Right ventricle myocardium inferior (tissue), 1 donor: ENCODE measurements at regions not wholly inside any gene's neighbourhood (a gene's known extent, or its start where the extent isn't known, plus 50 kb on each side); places are given as distances from the start of the nearest gene placed in this dataset.

ENCODE experiments used
- ATAC-seq: fragments of 200-7000 bp; cut with Tn5 transposase; one replicate; pipeline ENCODE4 v1.9.1; 2020; ENCODE audit warnings: mild to moderate bottlenecking, moderate library complexity
- DNase-seq: peaks from one replicate; pipeline ENCODE4 v3.0.0; 2021; ENCODE audit errors: missing footprints
- intact Hi-C: fragments of 100-400 bp; cut with DNase I; formaldehyde crosslinking; loops from one replicate; pipeline ENCODE4 v1.11.0; 2022
- donor health status: DM: no; HTN: yes; CAD: no; lungs with severe emphysema.

DNA sequence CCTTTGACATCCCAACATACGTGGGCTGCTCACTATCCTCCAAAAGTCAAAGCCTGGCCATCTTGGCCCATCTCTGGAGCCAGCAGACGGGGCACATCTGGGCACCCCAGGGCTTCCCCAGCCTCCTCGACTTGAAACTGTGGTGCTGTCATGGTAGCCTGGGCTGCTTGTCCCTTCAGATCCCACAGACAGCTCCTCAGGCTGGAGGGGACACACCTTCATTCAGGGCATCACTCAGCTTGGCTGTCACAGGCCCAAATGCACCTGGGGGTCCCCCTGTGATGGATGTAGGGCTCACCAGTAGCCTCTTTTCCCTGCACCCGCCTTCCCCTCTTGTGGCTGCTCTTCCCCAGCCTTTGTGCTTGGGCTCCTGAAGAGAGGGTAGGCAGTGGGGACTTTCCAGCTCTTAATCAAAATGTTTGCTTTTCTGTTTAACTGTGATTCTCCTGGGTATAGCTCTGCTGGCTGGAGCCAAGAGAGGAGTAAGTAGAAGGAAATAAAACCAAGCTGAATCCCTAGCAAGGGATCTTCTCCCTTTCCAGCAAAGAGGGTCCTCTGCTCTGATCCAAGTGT, 92.3 kb downstream of the GYPC start:
- intact Hi-C loops, result no loop called here
- ATAC-seq, result no peak
- DNase-seq, result no peak

DNA sequence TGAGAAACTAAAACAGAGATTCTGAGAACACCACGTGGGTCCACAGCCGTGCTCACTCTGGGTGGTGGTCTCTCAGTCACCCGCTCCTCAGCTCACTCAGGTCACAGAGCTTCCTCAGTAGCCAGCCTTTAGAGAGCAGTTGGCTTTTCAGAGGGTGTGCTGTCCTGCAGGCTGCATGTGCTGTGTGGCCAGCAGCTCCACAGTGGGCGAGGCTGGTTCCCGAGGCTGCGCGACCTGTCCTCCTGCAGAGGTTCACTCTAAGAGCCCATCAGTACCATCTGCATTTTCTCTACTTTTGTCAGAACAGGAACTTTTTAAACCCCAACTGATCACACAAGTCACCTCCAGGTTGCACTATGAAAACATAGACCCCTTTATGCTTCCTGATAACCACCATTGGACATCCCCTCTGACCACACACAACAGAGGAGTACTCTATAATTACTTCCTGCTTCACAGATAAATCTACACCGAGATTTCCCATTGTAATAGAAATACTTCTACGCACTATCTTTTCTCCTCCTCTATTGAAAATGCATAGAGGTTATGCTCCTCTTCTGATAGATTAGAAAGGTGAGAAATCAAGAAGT, 93.1 kb downstream of the GYPC start:
- intact Hi-C loops, result no loop called here
- no peak for ATAC-seq

DNA sequence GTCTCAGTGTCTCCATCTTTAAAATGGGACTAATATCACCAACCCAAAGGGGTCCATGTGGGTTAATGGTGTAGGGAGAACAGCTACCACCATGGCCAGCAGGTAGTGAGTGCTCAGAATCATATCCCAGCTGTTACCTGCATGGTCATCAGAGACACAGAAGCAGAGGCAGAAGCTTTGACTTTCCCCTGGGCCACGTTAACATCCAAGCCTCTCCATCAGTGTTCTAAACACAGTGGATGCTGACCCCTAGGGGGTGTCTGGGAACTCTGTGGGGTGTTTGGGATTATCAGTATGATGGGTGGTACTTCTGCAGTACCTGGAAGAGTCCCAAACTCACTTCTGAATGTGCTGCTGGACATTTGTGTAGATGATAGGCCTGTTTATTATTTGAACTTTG, 93.6 kb downstream of the GYPC start:
- DNase-seq (no peak), ATAC-seq (no peak)
- intact Hi-C loops, result no loop called here

More for the DNA sequence above, 93.1 kb downstream of the GYPC start:
- DNase-seq, result no peak

DNA sequence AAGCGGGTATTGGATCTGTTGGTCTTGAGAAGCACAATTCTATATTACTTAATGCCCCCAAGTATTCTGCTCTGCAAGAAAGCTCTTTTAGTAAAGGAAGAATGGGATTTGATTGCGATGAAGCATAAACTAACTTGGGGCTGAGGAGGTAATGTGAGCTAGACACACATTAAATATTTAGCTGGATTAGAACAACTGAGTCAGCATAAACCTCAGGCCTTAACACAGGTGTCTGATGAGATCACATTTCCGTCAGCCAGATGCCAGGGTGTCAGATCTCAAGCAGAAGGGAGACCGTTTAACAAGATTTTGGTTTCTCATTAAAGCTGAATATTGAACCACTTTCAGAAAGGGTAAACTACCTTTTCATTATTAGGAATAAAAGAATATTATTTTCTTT, 94.5 kb downstream of the GYPC start:
- DNase-seq, result no peak
- no peak for ATAC-seq
- intact Hi-C loops, result no loop called here

DNA sequence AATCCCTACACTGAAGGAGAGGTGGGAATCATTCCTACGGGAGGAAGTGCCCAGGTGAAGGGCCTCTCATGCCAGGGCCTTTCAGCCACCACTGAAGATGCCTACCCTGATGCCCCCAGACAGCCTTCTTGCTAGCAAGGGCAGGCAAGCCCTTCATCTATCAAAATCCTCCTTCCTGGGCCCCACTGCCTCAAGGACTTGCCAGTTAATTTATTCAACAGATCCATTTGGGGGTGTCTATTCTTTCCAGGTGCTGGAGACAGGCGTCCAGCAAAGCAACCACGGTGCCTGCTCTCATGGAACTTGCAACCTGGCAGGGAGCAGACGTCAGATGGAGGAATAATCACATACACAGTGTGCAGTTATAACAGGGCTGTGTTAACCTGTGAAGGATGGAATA, 95.5 kb downstream of the GYPC start:
- intact Hi-C loops, result no loop called here
- no peak for DNase-seq
- ATAC-seq, result no peak

DNA sequence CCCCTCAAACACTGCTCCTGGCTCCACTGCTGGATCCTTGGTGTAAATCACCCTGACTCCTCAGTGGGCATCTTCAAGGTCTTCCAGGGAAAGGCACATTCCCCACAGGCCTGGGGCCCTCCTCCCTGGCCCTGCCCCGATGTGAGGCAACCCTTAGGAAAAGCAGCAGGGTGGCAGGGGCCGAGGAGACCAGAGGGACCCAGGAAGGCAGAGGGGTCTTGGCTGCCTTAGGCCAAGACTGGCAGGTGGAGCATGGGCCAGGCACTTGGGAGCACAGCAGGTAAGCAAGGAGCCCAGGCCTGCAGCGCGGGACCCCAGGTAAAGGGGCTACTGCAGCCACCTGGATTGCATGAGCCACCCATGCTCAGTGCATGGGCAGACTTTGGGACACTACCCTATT, 96.9 kb downstream of the GYPC start:
- DNase-seq, result no peak
- no peak for ATAC-seq
- intact Hi-C loops, result no loop called here

DNA sequence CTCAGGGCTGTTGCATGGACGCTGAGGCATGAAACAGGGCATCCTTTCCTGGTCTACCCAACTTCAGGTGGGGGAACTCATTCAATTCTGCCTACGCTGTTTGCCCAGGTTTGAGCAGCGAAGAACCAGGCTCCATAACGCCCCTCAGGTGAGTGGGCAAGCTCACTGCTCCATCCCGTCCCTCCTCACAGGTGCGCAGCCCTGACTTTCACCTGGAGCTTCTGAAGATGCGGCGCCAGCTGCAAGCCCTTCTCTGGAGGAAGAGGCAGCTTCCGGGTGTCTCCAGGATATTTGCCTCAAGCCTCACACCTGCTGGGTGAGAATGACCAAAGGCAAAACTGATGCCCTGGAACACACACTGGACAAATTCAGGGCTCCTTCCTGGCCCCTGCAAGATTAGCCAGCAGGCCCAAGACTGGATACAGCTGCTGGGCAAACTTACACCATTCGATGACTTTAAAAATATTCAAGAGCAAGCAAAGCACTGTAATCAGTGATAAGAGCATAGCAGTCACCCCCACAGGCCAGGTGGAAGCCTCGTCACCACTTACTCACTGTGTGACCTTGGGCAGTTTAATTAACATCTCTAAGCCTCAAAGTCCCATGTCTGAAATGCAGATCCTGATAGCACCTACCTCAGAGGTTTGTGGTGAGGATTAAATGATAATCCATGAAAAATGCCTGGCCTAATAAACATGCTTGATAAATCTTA, 97.7 kb downstream of the GYPC start:
- ATAC-seq (no peak), DNase-seq (no peak)
- intact Hi-C loops, result no loop called here

DNA sequence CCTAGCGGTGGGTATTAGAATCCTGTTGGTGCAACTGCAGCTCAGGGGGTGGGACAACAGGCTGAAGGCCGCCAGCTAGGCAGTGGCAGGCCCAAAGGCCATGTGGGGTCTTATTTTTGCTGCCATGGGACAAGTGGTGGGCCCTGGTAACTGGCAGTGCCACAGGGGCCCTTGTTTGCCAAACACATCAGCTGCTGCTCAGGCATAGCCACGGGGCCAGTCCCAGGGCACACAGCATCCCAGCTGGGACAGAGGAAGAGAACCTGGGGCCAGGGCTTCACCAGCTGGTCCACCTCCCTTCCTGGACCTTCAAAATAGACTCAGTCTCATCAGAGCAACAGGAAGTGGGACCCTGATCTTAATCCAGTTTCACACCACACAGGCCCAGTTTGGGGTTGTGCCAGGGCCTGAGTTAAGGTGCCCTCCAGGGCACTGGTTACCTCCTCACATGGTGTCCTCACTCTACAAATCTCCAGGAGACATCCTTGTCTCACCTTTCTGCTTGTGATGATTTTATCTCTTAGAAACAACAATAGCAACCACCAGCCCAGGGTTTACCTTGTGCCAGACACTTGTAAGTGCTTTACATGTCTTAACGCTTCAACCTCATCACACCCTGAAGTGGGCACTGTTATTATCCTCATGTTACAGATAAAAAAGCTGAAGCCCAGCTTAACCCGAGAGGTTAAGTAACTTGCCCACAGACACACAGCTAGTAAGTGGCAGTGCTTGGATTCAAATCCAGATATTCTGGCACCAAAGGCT, 98.5 kb downstream of the GYPC start:
- no peak for DNase-seq
- intact Hi-C loops, result no loop called here
- ATAC-seq, result no peak

DNA sequence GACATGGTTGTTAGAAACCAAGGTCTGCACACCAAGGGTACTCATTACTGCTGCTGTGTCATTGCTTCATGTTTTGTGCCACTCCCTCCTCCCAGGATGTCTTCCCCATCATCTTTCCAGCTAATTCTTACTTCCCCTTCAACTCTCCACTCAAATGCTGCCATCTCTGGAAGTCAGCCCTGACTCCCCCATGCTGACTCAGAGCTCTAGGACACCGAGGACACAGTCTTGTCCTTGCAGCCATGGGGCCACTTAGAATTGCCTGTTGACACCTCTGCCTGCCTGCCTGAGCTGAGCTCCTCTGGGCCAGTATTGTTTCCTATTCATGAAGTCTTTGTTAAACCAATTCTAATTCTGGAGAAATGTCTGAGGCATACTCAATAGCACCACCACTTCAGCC, 100.2 kb downstream of the GYPC start:
- ATAC-seq, result no peak
- intact Hi-C loops, result no loop called here
- no peak for DNase-seq

DNA sequence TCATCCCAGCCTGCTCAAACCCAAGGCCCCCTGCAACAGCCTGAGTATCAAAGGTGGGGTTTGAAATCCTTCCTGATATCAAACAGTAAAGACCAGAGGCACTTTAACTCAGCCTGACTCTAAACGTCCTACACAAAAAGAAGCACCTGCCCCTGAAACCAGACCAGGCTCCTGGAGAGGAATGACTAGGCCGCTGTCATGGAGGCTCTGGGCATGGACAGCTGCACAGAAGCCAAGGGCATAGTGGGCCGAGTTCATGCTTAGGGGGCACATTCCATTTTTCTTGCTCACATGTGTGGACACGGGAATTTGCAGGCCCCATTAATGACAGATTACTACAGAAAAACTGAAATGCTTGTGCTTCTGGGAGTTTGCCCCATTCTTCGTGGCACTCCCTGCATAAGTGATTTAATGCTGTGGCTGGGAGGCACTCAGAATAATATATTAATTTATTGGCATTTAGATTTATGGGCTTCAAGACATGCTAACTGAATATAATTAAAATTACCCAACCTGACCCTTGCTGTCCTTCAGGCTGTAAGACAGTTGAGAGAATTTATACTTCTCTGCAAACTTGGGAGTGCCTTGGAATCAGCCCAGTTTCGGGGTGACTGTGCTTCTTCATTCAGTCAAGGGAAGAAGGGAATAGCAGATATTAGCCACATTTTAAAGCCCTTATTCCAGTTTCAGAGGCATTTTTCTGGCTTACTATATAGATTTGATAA, 105.5 kb downstream of the GYPC start:
- intact Hi-C loops, result no loop called here
- no peak for DNase-seq
- no peak for ATAC-seq

DNA sequence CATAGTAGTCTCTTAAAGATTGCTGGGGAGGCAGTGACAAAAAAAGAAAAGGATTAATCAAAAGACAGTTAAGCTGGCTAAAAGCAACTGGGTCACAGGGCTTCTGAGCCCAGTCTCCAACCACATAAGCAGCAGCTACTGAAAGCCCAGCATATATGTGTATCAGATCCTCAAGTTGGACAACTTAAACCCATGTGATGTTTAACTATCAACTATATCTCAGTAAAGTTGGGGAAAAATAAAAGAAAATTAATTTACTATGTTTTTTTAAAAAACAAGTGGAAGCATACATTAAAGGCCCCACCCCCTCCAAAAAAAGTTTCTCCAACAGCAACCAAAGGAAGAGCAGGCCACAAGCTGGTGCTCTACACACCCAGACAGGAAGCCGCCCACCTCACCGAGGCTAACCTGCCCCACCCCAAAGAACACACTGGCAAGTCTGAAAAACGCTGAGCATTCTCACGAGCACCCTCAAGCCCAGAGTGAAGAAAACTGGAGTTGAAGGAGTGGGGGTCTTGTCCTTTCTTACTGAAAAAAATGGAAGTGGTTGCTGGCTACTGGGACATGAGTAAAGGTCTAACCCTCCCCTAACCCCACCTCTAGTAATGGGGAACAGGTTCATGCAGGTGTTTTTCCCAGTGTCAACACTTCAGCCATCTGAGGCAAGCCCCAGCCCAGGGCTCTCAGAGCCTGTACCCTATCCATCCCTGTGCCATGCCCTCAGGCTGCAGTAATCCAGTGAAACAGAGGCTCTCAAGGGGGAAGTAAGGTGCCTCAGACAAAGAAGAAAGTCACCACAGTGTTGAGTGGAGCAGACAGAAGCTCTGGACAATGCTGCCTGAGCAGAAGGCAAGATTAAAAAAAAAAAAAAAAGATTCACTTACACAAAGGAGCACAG, 106.3 kb downstream of the GYPC start:
- DNase-seq, result no peak
- intact Hi-C loops, result no loop called here
- no peak for ATAC-seq

DNA sequence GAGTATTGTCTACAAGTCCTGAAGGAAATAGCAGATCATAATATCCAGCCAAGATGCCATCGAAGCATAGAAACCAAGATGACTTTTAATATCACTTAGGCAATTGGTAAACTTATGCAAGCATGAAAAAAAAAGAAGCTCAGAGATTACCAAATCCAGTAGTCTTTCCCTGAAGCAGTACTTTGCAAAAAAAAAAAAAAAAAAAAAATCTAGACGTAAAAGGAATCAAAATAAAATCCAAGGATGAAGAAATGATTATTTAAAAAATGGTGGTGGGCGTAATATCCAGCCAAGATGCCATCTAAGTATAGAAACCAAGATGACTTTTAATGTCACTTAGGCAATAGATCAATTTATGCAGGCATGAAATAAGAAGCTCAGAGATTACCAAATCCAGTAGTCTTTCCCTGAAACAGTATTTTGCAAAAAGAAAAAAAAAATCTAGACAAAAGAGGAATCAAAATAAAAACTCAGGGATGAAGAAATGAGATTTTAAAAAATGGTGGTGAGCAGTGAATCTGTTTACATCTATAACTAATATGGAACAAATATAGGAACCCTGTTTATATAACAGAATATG, 108.8 kb downstream of the GYPC start:
- ATAC-seq (no peak), DNase-seq (no peak)
- intact Hi-C loops, result no loop called here

DNA sequence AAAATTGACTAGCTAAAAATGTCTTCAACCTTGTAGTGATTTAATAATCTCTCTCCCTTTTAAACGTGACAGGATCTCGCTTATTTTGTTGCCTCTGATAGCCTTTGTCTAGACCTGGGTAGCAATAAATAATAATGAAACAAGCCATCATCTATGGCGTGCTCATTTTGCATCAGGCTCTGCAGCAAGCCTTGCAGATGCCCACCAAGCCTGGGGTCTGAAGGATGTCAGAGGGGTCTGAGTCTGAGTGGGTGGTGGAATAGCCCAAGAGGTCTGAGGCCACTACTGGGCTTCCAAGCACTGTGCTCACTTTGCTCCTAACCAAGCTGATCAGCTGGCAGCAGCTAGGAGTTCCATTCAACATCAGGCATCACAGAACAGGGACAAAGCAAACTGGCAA, 109.4 kb downstream of the GYPC start:
- ATAC-seq, result no peak
- DNase-seq, result no peak
- intact Hi-C loops, result no loop called here

DNA sequence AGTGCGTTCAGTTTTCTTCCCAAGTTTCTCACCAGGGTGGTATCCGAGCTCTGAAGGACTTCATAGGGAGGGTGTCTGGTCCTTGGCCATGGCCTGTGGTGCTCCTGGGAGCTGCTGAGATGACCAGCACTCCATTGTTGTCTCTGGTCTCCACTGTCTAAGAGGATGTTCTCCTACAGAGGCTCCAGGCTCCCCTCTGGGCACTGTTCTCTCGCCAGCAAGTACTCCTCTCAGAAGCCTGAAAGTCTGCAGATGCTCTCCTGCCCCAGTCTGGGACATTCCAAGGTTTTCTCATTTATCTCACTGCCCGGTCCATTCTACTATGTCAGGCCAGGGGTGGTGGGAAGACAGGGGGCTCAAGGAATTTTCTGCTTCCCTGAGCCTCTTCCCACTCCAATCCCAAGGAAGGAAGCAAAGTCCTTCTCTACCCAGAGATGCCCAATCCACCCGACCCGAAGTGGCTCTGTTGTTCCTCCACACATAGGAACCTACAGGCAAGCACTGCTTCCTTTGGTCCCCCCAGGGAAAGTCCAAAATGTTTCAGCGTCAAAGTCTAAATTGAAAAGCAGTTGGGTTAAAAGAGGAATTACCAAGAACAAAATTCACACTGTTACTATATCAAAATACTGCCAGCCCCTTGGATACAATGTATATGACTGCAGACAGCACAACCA, 110.5 kb downstream of the GYPC start:
- ATAC-seq (no peak), DNase-seq (no peak)
- intact Hi-C loops, result no loop called here

DNA sequence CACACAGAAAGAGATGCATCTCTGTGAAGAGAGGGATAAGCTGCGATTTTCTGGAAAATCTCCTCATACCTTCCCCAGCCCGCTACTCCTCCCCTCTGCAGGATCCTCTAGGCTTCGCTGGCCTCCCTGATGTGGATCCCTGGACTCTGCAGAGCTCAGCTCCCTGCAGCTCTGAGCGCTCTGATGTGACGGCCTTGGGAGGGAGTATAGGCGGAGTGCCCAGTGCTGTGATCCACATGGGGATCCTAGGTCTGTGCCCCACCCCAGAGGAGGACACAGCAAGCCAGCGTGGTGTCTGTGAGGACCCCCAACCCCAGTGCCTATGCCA, 111.0 kb downstream of the GYPC start:
- DNase-seq, result no peak
- intact Hi-C loops, result no loop called here
- no peak for ATAC-seq

DNA sequence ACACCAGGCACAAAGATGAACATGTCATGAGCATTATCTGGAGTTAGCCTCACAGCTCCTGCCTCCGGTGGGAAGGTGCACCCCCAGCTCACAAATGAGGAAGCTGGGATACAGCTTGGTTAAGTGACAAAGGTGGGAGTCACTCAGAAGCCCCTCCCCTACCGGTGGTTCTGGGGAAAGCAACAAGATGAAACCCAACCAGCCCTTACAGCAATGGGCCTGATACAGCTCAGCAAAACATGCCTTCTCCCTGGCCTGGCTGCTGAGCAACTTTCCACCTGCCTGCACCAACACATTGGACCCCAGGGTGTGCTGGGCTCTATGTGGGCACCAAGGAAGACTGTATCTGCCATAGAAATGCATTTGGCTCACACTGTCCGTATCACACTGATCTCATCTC, 113.2 kb downstream of the GYPC start:
- DNase-seq (no peak), ATAC-seq (no peak)
- intact Hi-C loops, result no loop called here

DNA sequence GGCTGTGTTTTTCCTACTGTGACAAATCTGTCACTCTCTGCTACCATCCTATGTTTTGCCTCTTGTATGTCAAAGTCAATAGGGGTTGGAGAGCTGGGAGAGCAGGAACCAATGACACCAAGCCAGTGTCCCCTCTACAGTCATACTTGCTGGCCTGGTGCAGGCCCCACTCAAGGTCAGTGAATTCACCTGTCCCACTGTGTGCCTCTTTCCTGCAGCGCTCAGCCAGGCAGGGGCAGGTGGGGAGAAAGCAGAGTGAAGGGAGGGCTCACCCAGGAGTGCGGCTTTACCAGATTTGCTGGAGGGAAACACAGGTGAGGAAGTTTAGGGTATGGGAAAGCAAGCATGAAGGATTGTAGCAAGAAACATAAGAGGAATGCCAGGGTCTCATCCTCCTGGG, 114.5 kb downstream of the GYPC start:
- DNase-seq (no peak), ATAC-seq (no peak)
- intact Hi-C loops, result loop anchor here (10.0 kb wide), 1 partner anchor 66 kb away; no protein-coding TSS in a partner anchor

DNA sequence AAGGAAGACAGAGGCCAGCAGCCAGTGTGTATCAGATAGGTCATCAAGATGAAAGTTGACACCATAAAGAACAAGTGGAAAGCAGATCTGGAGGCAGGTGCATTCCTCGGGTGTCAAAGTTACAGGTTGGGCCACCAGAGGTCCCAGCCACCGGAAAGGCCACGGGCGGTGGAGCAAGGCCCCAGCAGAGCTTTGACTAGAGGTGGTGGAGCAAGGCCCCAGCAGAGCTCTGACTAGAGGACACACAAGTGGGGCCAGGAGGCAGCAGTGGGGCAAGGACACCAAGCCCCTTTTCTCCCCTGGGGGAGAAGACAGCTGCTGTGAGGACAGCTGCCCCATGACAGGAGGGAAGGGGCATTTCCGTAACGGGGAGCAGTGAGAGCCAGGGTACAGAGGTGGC, 115.1 kb downstream of the GYPC start:
- ATAC-seq (no peak), DNase-seq (no peak)
- intact Hi-C loops, result loop anchor here (10.0 kb wide), 1 partner anchor 66 kb away; no protein-coding TSS in a partner anchor
